Breast epithelium (tissue), 3 donors: ENCODE measurements at regions not wholly inside any gene's neighbourhood (a gene's known extent, or its start where the extent isn't known, plus 50 kb on each side); places are given as distances from the start of the nearest gene placed in this dataset.

Source experiments
- CTCF ChIP-seq, 3 donors: fragments of 450-650 bp; IDR thresholded peaks; one replicate each; pipeline ENCODE4 v1.5.1; 2016 to 2017; ENCODE audit warnings: antibody characterized with exemption in 3 of 3, mild to moderate bottlenecking in 3 of 3, moderate library complexity in 3 of 3
- POLR2AphosphoS5 ChIP-seq, 3 donors: sonication (generic); formaldehyde crosslinking; IDR thresholded peaks; one replicate each; pipeline ENCODE4 v1.6.1; 2017; ENCODE audit warnings: antibody characterized with exemption in 3 of 3

- TF ChIP-seq POLR2AphosphoS5 (IDR thresholded peaks at IDR 0.05) (no peak), CTCF (IDR thresholded peaks at IDR 0.05) (no peak)
These were observed 314.3 kb upstream of the RTL1 start for GRCh38 chr14:101217616-101218371.
